ENCODE measurements at regions not wholly inside any gene's neighbourhood (a gene's known extent, or its start where the extent isn't known, plus 50 kb on each side); places are given as distances from the start of the nearest gene placed in this dataset.

DNA sequence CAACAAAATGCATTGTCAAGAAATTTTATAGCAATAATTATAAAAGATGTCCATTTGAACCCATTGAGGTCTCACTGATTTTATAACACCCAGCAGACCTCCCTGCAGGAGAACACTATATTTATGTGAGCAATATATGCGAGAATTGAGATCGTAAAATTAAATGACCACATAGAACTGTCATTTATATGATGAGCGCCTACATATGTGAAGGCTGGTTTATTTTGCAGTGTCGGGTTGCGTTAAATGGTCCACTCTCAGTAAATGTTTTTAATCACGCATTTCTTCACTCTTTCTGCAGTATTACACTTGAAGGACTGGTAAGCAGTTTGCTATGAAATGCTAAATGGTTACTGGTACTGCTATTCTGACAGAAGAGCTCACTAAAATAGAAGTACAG is 408.5 kb upstream of the AGTR1 start:
- intact Hi-C loops (cut with micrococcal nuclease; ENCODE audit: unreplicated experiment): no loop called here
- Histone ChIP-seq H3K27ac (ENCODE audit: low read depth, low read length, poor library complexity, severe bottlenecking) (no peak overlapping the region), H3K36me3 (ENCODE audit: insufficient read depth, low read length, poor library complexity, severe bottlenecking) (no peaks in the 10 kb centered on the region), H3K9me3 (ENCODE audit: low read depth, low read length, poor library complexity, severe bottlenecking) (no peaks in the 10 kb centered on the region), H3K4me3 (ENCODE audit: low read depth, low read length, poor library complexity, severe bottlenecking) (no peak overlapping the region), H3K27me3 (replicated peaks; ENCODE audit: insufficient read depth, low read depth, low read length, poor library complexity) (no peaks in the 10 kb centered on the region), H3K4me1 (ENCODE audit: insufficient read depth, low read length, poor library complexity, severe bottlenecking) (no peaks in the 10 kb centered on the region)
- DNase-seq (ENCODE audit: low spot score): no peak
- no TSS peak for BruUV-seq (replicated peaks)
- ChIA-PET CTCF (no interaction called here), POLR2A (ENCODE audit: low non-redundant PET) (no interaction called here)
- TF ChIP-seq CTCF (conservative IDR thresholded peaks at IDR 0.05; ENCODE audit: low read depth, low read length) (no peak), EZH2 (IDR thresholded peaks at IDR 0.05; ENCODE audit: borderline replicate concordance, low read depth, low read length, poor library complexity, severe bottlenecking) (no peak)

DNA sequence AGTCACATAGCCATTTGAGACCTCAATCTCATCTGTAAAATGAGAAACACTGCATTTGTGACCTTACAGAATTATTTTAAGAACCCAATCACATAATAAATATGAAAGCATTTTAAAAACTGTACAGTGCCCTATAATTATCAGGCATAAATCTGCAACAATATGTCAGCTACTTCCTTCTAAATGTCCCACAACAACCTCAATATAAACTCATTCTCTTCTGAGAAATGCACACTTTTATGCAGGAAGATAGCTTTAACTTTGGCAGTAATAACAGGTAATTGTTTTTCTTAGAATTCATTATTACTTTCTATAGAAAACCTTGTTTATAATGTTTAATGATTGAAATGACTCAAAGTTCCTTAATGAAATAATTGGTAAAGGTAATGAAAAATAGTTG is 400.7 kb upstream of the AGTR1 start:
- TF ChIP-seq EZH2 (IDR thresholded peaks at IDR 0.05; ENCODE audit: borderline replicate concordance, low read depth, low read length, poor library complexity, severe bottlenecking) (no peak), CTCF (conservative IDR thresholded peaks at IDR 0.05; ENCODE audit: low read depth, low read length) (no peak)
- Histone ChIP-seq H3K4me1 (ENCODE audit: insufficient read depth, low read length, poor library complexity, severe bottlenecking) (no peaks in the 10 kb centered on the region), H3K27me3 (replicated peaks; ENCODE audit: insufficient read depth, low read depth, low read length, poor library complexity) (no peaks in the 10 kb centered on the region), H3K36me3 (ENCODE audit: insufficient read depth, low read length, poor library complexity, severe bottlenecking) (no peaks in the 10 kb centered on the region), H3K27ac (ENCODE audit: low read depth, low read length, poor library complexity, severe bottlenecking) (no peak overlapping the region), H3K4me3 (ENCODE audit: low read depth, low read length, poor library complexity, severe bottlenecking) (no peak overlapping the region), H3K9me3 (ENCODE audit: low read depth, low read length, poor library complexity, severe bottlenecking) (no peaks in the 10 kb centered on the region)
- no TSS peak for BruUV-seq (replicated peaks)
- intact Hi-C loops (cut with micrococcal nuclease; ENCODE audit: unreplicated experiment): no loop called here
- DNase-seq (ENCODE audit: low spot score): no peak
- ChIA-PET POLR2A (ENCODE audit: low non-redundant PET) (no interaction called here), CTCF (no interaction called here)

GRCh38 chr3:148307443-148307843 is 390.3 kb upstream of the AGTR1 start:
- TF ChIP-seq CTCF (conservative IDR thresholded peaks at IDR 0.05; ENCODE audit: low read depth, low read length) (no peak), EZH2 (IDR thresholded peaks at IDR 0.05; ENCODE audit: borderline replicate concordance, low read depth, low read length, poor library complexity, severe bottlenecking) (no peak)
- H3K4me3 ChIP-seq (ENCODE audit: low read depth, low read length, poor library complexity, severe bottlenecking): no peak overlapping the region
- no peak for DNase-seq (ENCODE audit: low spot score)
- CTCF ChIA-PET: no interaction called here
- intact Hi-C loops (cut with micrococcal nuclease; ENCODE audit: unreplicated experiment): loop anchor here (5.0 kb wide), 1 partner anchor 60 kb away; no protein-coding TSS in a partner anchor
- no peaks in the 10 kb centered on the region for H3K4me1 ChIP-seq (ENCODE audit: insufficient read depth, low read length, poor library complexity, severe bottlenecking)
- no TSS peak for BruUV-seq (replicated peaks)
- H3K27ac ChIP-seq (ENCODE audit: low read depth, low read length, poor library complexity, severe bottlenecking): no peak overlapping the region
- no peaks in the 10 kb centered on the region for H3K9me3 ChIP-seq (ENCODE audit: low read depth, low read length, poor library complexity, severe bottlenecking)
- POLR2A ChIA-PET (ENCODE audit: low non-redundant PET): no interaction called here
- H3K36me3 ChIP-seq (ENCODE audit: insufficient read depth, low read length, poor library complexity, severe bottlenecking): no peaks in the 10 kb centered on the region
- H3K27me3 ChIP-seq (replicated peaks; ENCODE audit: insufficient read depth, low read depth, low read length, poor library complexity): no peaks in the 10 kb centered on the region

All from A673 (cell line).